Endodermal cell (in vitro differentiated cells): ENCODE measurements at regions not wholly inside any gene's neighbourhood (a gene's known extent, or its start where the extent isn't known, plus 50 kb on each side); places are given as distances from the start of the nearest gene placed in this dataset.

Experiments used
- DNase-seq: peaks from one replicate; pipeline ENCODE4 v3.0.0-alpha.2; 2017
- H3K27ac ChIP-seq: 2 replicates; pipeline ENCODE4 v1.5.1; 2013; ENCODE audit warnings: mild to moderate bottlenecking, low read depth, low read length, moderate library complexity
- H3K27me3 ChIP-seq: 2 replicates; pipeline ENCODE4 v1.6.1; 2013; ENCODE audit warnings: mild to moderate bottlenecking, low read length, moderate library complexity; ENCODE audit not compliant: insufficient read depth, control insufficient read depth, poor library complexity, severe bottlenecking
- H3K36me3 ChIP-seq: 2 replicates; pipeline ENCODE4 v1.7.0; 2013; ENCODE audit warnings: mild to moderate bottlenecking, low read length, moderate library complexity; ENCODE audit not compliant: control insufficient read depth, insufficient read depth
- H3K4me1 ChIP-seq: one replicate; pipeline ENCODE4 v1.7.0; 2013; ENCODE audit warnings: low read length; ENCODE audit not compliant: control insufficient read depth, insufficient read depth
- H3K4me3 ChIP-seq: 2 replicates; pipeline ENCODE4 v1.5.1; 2013; ENCODE audit warnings: mild to moderate bottlenecking, low read length, moderate library complexity
- H3K9ac ChIP-seq: 2 replicates; pipeline ENCODE4 v1.6.1; 2013; ENCODE audit warnings: mild to moderate bottlenecking, low read length, moderate library complexity; ENCODE audit not compliant: poor library complexity, severe bottlenecking; ENCODE audit errors: extremely low read depth
- H3K9me3 ChIP-seq: 2 replicates; pipeline ENCODE4 v1.6.1; 2013; ENCODE audit warnings: mild to moderate bottlenecking, low read length, moderate library complexity; ENCODE audit not compliant: control insufficient read depth
- H3K27ac Mint-ChIP-seq: 2 replicates; pipeline ENCODE4 v1.8.0; 2020; ENCODE audit warnings: mixed read lengths
- H3K27me3 Mint-ChIP-seq: 2 replicates; pipeline ENCODE4 v1.8.0; 2021; ENCODE audit warnings: mild to moderate bottlenecking, mixed read lengths; ENCODE audit not compliant: insufficient read depth
- H3K36me3 Mint-ChIP-seq: 2 replicates; pipeline ENCODE4 v1.8.0; 2020; ENCODE audit warnings: low read depth, mixed read lengths
- H3K4me1 Mint-ChIP-seq: 2 replicates; pipeline ENCODE4 v1.8.0; 2020; ENCODE audit warnings: mixed read lengths
- H3K4me3 Mint-ChIP-seq: 2 replicates; pipeline ENCODE4 v1.8.0; 2020; ENCODE audit warnings: mild to moderate bottlenecking, moderate library complexity, mixed read lengths
- H3K9me3 Mint-ChIP-seq: 2 replicates; pipeline ENCODE4 v1.8.0; 2020; ENCODE audit warnings: mild to moderate bottlenecking, mixed read lengths
- WGBS, 2 experiments: methylation state at CpG; one replicate each; pipeline versions ENCODE4 v1.1.5 to v1.1.7; 2013; ENCODE audit warnings: missing lambda C conversion rate in 2 of 2, mixed read lengths in 1 of 2; ENCODE audit not compliant: insufficient coverage in 1 of 2, insufficient read length in 1 of 2; 5-methylcytosine and 5-hydroxymethylcytosine counted together
- TF ChIP-seq, protein P1 (sequence below): fragments of 200-600 bp; sonication (generic); conservative IDR thresholded peaks from 2 replicates; pipeline ENCODE4 v1.5.0; 2021; ENCODE audit warnings: antibody characterized with exemption, mild to moderate bottlenecking

DNA sequence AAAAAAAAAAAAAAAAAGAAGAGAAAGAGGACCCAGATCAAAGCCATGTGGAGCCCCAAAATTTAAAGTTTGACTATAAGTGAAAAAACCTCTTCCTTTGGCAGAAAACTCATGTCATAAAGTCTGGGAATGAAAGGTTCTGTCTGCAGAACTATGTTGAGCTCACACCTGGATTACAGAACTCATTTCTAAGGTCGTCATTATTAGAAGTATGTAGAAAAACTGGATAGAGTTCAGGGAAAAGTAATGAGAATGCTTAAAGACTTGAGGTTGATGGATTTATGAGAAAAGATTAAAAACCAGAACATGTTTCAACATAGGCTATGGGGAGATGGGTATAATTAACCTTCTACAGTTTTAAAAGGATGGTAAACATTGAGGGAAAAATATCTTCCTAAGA, 90.7 kb upstream of the COL11A1 start:
- Mint-ChIP-seq H3K27ac (no peak overlapping the region), H3K9me3 (no peaks in the 10 kb centered on the region), H3K4me1 (no peaks in the 10 kb centered on the region), H3K36me3 (no peaks in the 10 kb centered on the region), H3K27me3 (no peaks in the 10 kb centered on the region), H3K4me3 (no peak overlapping the region)
- no peak overlapping the region for H3K4me3 ChIP-seq
- no peaks in the 10 kb centered on the region for H3K27me3 ChIP-seq
- no peak overlapping the region for H3K27ac ChIP-seq
- no peaks in the 10 kb centered on the region for H3K9me3 ChIP-seq
- no peak for DNase-seq
- H3K36me3 ChIP-seq: no peaks in the 10 kb centered on the region
- no peaks in the 10 kb centered on the region for H3K4me1 ChIP-seq
- TF ChIP-seq, protein P1, sequence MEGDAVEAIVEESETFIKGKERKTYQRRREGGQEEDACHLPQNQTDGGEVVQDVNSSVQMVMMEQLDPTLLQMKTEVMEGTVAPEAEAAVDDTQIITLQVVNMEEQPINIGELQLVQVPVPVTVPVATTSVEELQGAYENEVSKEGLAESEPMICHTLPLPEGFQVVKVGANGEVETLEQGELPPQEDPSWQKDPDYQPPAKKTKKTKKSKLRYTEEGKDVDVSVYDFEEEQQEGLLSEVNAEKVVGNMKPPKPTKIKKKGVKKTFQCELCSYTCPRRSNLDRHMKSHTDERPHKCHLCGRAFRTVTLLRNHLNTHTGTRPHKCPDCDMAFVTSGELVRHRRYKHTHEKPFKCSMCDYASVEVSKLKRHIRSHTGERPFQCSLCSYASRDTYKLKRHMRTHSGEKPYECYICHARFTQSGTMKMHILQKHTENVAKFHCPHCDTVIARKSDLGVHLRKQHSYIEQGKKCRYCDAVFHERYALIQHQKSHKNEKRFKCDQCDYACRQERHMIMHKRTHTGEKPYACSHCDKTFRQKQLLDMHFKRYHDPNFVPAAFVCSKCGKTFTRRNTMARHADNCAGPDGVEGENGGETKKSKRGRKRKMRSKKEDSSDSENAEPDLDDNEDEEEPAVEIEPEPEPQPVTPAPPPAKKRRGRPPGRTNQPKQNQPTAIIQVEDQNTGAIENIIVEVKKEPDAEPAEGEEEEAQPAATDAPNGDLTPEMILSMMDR: no peak
- WGBS, 2 experiments: 88 to 100% methylated on average over 1 of the region's 1 CpG
- no peak overlapping the region for H3K9ac ChIP-seq

DNA sequence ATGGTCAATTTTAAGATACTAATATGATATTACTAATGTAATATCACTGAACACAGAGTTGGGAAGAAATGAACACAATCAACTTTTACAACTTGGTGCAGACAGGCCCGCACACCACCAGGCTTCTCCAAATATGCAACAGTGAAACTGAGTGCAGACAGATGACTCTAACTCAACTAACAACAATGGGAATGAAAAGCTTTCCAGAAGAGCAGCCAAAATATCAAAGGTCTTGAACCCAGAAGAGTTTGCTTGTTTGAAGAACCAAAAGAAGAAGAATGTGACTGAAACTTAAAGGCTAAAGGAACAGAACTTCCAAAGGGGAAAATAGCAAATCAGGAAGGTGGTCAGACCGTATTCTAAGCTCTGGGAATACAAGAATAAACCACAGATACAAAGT, 89.8 kb upstream of the COL11A1 start:
- H3K27ac ChIP-seq: no peak overlapping the region
- Mint-ChIP-seq H3K4me3 (no peak overlapping the region), H3K4me1 (no peaks in the 10 kb centered on the region), H3K27me3 (no peaks in the 10 kb centered on the region), H3K36me3 (no peaks in the 10 kb centered on the region), H3K27ac (no peak overlapping the region), H3K9me3 (no peaks in the 10 kb centered on the region)
- no peak for DNase-seq
- no peak overlapping the region for H3K9ac ChIP-seq
- TF ChIP-seq, protein P1: no peak
- H3K36me3 ChIP-seq: no peaks in the 10 kb centered on the region
- no peaks in the 10 kb centered on the region for H3K9me3 ChIP-seq
- WGBS, 2 experiments: 85 to 100% methylated on average over 2 of the region's 2 CpGs
- no peaks in the 10 kb centered on the region for H3K27me3 ChIP-seq
- no peak overlapping the region for H3K4me3 ChIP-seq
- no peaks in the 10 kb centered on the region for H3K4me1 ChIP-seq

DNA sequence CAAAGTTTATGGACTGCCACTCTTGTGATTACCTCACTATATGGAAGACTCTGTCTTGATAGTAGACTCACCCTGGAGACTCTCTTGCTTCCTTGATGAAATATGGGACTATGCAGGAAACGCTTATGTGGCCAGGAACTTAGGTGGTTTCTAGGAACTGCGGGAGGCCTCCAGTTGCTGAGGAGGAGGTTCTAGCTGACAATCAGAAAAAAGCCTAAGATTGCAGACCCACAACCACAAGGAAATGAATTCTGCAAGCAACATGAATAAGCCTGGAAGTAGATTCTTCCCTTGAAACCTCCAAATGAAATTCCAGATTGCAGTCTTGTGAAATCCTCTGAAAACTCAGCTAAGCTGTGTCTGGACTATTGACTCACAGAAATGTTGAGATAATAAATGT, 88.9 kb upstream of the COL11A1 start:
- Histone ChIP-seq H3K9ac (no peak overlapping the region), H3K27me3 (no peaks in the 10 kb centered on the region), H3K4me3 (no peak overlapping the region), H3K9me3 (no peaks in the 10 kb centered on the region), H3K36me3 (no peaks in the 10 kb centered on the region), H3K27ac (no peak overlapping the region), H3K4me1 (no peaks in the 10 kb centered on the region)
- DNase-seq: no peak
- Mint-ChIP-seq H3K27ac (no peak overlapping the region), H3K4me1 (no peaks in the 10 kb centered on the region), H3K36me3 (no peaks in the 10 kb centered on the region), H3K4me3 (no peak overlapping the region), H3K27me3 (no peaks in the 10 kb centered on the region), H3K9me3 (no peaks in the 10 kb centered on the region)
- TF ChIP-seq, protein P1: no peak
- 90% methylated on average over 2 of the region's 2 CpGs; no CpG with 5 or more reads in 1 of the 2 experiments for WGBS, 2 experiments
